Smooth muscle cell (in vitro differentiated cells): ENCODE measurements at regions not wholly inside any gene's neighbourhood (a gene's known extent, or its start where the extent isn't known, plus 50 kb on each side); places are given as distances from the start of the nearest gene placed in this dataset.
"Not testable (repeated sequence)": the region's sequence is repeated elsewhere in the genome, so short reads cannot be mapped to it uniquely, and the experiment has no call there.

Experiments
- DNase-seq: peaks from one replicate; lab custom pipeline; 2025; ENCODE audit not compliant: unreplicated experiment; lab: John Stamatoyannopoulos, UW
- H2AFZ ChIP-seq: fragments of 200-600 bp; sonication (generic); 2 replicates; pipeline ENCODE4 v1.6.0; 2016; ENCODE audit warnings: antibody characterized with exemption, low read depth, mild to moderate bottlenecking
- H3F3A ChIP-seq: fragments of 200-600 bp; sonication (generic); 2 replicates; pipeline ENCODE4 v1.6.0; 2017; ENCODE audit warnings: antibody characterized with exemption, low read depth
- H3K27ac ChIP-seq: fragments of 200-600 bp; sonication (generic); 2 replicates; pipeline ENCODE4 v1.5.1; 2016; ENCODE audit warnings: low read depth, mild to moderate bottlenecking
- H3K27me3 ChIP-seq: fragments of 200-600 bp; sonication (generic); 2 replicates; pipeline ENCODE4 v1.6.1; 2016; ENCODE audit warnings: low read depth, mild to moderate bottlenecking
- H3K36me3 ChIP-seq: fragments of 200-600 bp; sonication (generic); 2 replicates; pipeline ENCODE4 v1.5.1; 2016; ENCODE audit warnings: low read depth
- H3K4me1 ChIP-seq: fragments of 200-600 bp; sonication (generic); 2 replicates; pipeline ENCODE4 v1.5.1; 2016; ENCODE audit warnings: low read depth
- H3K4me2 ChIP-seq: fragments of 200-600 bp; sonication (generic); 2 replicates; pipeline ENCODE4 v1.6.0; 2016; ENCODE audit warnings: mild to moderate bottlenecking
- H3K4me3 ChIP-seq: fragments of 200-600 bp; sonication (generic); 2 replicates; pipeline ENCODE4 v1.5.1; 2016; ENCODE audit warnings: mild to moderate bottlenecking
- H3K79me2 ChIP-seq: fragments of 200-600 bp; sonication (generic); 2 replicates; pipeline ENCODE4 v1.6.0; 2016; ENCODE audit warnings: low read depth, mild to moderate bottlenecking
- H3K9ac ChIP-seq: fragments of 200-600 bp; sonication (generic); 2 replicates; pipeline ENCODE4 v1.6.0; 2016; ENCODE audit warnings: low read depth
- H3K9me3 ChIP-seq: fragments of 200-600 bp; sonication (generic); replicated peaks from 2 replicates; pipeline ENCODE4 v1.5.1; 2016; ENCODE audit warnings: low read depth
- H4K20me1 ChIP-seq: fragments of 200-600 bp; sonication (generic); 2 replicates; pipeline ENCODE4 v1.6.0; 2016; ENCODE audit warnings: low read depth
- CTCF ChIP-seq: fragments of 200-600 bp; sonication (generic); IDR thresholded peaks from 2 replicates; pipeline ENCODE4 v1.5.1; 2017; ENCODE audit warnings: borderline replicate concordance, mild to moderate bottlenecking, antibody characterized with exemption; ENCODE audit not compliant: insufficient read depth, poor library complexity, severe bottlenecking
- whole genome bisulfite sequencing: methylation state at CpG from one replicate; pipeline ENCODE4 v1.1.7; 2016; ENCODE audit warnings: low lambda C conversion rate; 5-methylcytosine and 5-hydroxymethylcytosine counted together

- H2AFZ ChIP-seq, H4K20me1 ChIP-seq, H3K27ac ChIP-seq, H3K9me3 ChIP-seq, DNase-seq, H3K9ac ChIP-seq, H3K79me2 ChIP-seq, H3F3A ChIP-seq, H3K36me3 ChIP-seq, H3K4me3 ChIP-seq, H3K27me3 ChIP-seq, H3K4me1 ChIP-seq, H3K4me2 ChIP-seq: not testable (repeated sequence)
- WGBS, result 86% methylated on average over 7 of the region's 7 CpGs
Measured at GRCh38 chr10:71107117-71107516, 105.3 kb upstream of the UNC5B start.

- not testable (repeated sequence) for H3K9me3 ChIP-seq, H2AFZ ChIP-seq, H3K4me3 ChIP-seq, H4K20me1 ChIP-seq, H3K27me3 ChIP-seq, H3K79me2 ChIP-seq, H3K27ac ChIP-seq, H3K9ac ChIP-seq, DNase-seq, H3K4me2 ChIP-seq, H3K36me3 ChIP-seq, H3K4me1 ChIP-seq, H3F3A ChIP-seq
- WGBS, result 87% methylated on average over 1 of the region's 1 CpG
Measured at GRCh38 chr10:71108042-71108441, 104.3 kb upstream of the UNC5B start.

GRCh38 chr10:71112138-71112785, 100.1 kb upstream of the UNC5B start:
- DNase-seq, result no peak
- Histone ChIP-seq H4K20me1 (no peaks in the 10 kb centered on the region), H3K4me3 (no peak overlapping the region), H3F3A (no peaks in the 10 kb centered on the region), H3K27me3 (peaks cover 4% of the 10 kb centered on the region), H3K4me2 (no peak overlapping the region), H3K4me1 (no peaks in the 10 kb centered on the region), H3K9me3 (peaks cover 4% of the 10 kb centered on the region), H3K27ac (no peak overlapping the region), H2AFZ (no peak overlapping the region), H3K9ac (no peak overlapping the region), H3K36me3 (no peaks in the 10 kb centered on the region), H3K79me2 (no peaks in the 10 kb centered on the region)
- WGBS, result 72% methylated on average over 2 of the region's 2 CpGs
- no peak for TF ChIP-seq CTCF

- 95% methylated on average over 1 of the region's 1 CpG for WGBS
- H3K4me3 ChIP-seq, result no peak overlapping the region
- H3K9me3 ChIP-seq, result peaks cover 4% of the 10 kb centered on the region
- H3K36me3 ChIP-seq, result no peaks in the 10 kb centered on the region
- H3K27me3 ChIP-seq, result no peaks in the 10 kb centered on the region
- no peaks in the 10 kb centered on the region for H3F3A ChIP-seq
- no peak overlapping the region for H3K27ac ChIP-seq
- no peaks in the 10 kb centered on the region for H3K4me1 ChIP-seq
- H2AFZ ChIP-seq, result no peak overlapping the region
- no peak overlapping the region for H3K9ac ChIP-seq
- no peaks in the 10 kb centered on the region for H4K20me1 ChIP-seq
- DNase-seq, result no peak
- H3K4me2 ChIP-seq, result no peak overlapping the region
- no peaks in the 10 kb centered on the region for H3K79me2 ChIP-seq
- TF ChIP-seq CTCF, result no peak
Measured at GRCh38 chr10:71116426-71116825, 95.9 kb upstream of the UNC5B start.

GRCh38 chr10:71117589-71117988, 94.8 kb upstream of the UNC5B start:
- not testable (repeated sequence) for H3K9ac ChIP-seq, H3K4me1 ChIP-seq, H3K9me3 ChIP-seq, H2AFZ ChIP-seq, H3K27ac ChIP-seq, H3K79me2 ChIP-seq, H3F3A ChIP-seq, H4K20me1 ChIP-seq, H3K36me3 ChIP-seq, H3K4me3 ChIP-seq, DNase-seq, H3K4me2 ChIP-seq
- peaks cover 10% of the 10 kb centered on the region for H3K27me3 ChIP-seq
- 74% methylated on average over 4 of the region's 4 CpGs for WGBS
